HCT116 (cell line): ENCODE measurements at regions not wholly inside any gene's neighbourhood (a gene's known extent, or its start where the extent isn't known, plus 50 kb on each side); places are given as distances from the start of the nearest gene placed in this dataset.

Experiments
- ATAC-seq: fragments of 200-7000 bp; cut with Tn5 transposase; 2 replicates; pipeline ENCODE4 v1.9.1; 2020; ENCODE audit warnings: mild to moderate bottlenecking, moderate library complexity
- BruUV-seq: library from RNA; stranded (reverse); fragments of 400-500 nt; replicated peaks from 2 replicates; lab custom pipeline; 2021; lab: Mats Ljungman, UMichigan
- CTCF ChIA-PET: fragments of 300-600 bp; sonication (Branson Sonifier 250); formaldehyde crosslinking; loops from one replicate; lab custom pipeline; 2021; ENCODE audit warnings: antibody characterized with exemption; lab: Charles Lee
- POLR2A ChIA-PET: fragments of 300-600, 350-600 bp; sonication (Branson Sonifier 250); formaldehyde crosslinking; loops from one replicate; lab custom pipeline; 2021; ENCODE audit warnings: antibody characterized with exemption; lab: Charles Lee
- RAD21 ChIA-PET, 2 experiments: fragments of 300-600 bp; sonication (Branson Sonifier 250); formaldehyde crosslinking; loops; one replicate each; lab custom pipeline; 2023; ENCODE audit warnings: low total read pairs in 2 of 2; ENCODE audit not compliant: uncharacterized antibody in 2 of 2, unreplicated experiment in 2 of 2, low non-redundant PET in 1 of 2; lab: Charles Lee
- DNase-seq: peaks from one replicate; pipeline ENCODE4 v3.0.0-alpha.2; 2010; ENCODE audit warnings: low read depth, low spot score
- H2AFZ ChIP-seq: fragments of 200-600 bp; shearing (Covaris generic), sonication (generic); 2 replicates; pipeline ENCODE4 v1.6.1; 2017; ENCODE audit warnings: low read depth, mixed run types, mixed read lengths, antibody characterized with exemption, low read length; ENCODE audit not compliant: poor library complexity, severe bottlenecking
- H3K27ac ChIP-seq: 2 replicates; pipeline ENCODE4 v1.5.1; 2012; ENCODE audit warnings: low read depth, low read length
- H3K27me3 ChIP-seq: fragments of 200-600 bp; sonication (generic); 2 replicates; pipeline ENCODE4 v1.6.1; 2016; ENCODE audit warnings: mixed run types, low read length, mixed read lengths; ENCODE audit not compliant: insufficient read depth
- H3K36me3 ChIP-seq, 2 experiments: fragments of 200-500 bp in 1 of 2; fragments of 200-600 bp in 1 of 2; sonication (Bioruptor generic) in 1 of 2; sonication (generic) in 1 of 2; 2 replicates each; pipeline versions ENCODE4 v1.5.1 to v1.6.1; 2014 to 2016; ENCODE audit warnings: low read length in 2 of 2, inconsistent platforms in 1 of 2, mixed read lengths in 1 of 2, mixed run types in 1 of 2; ENCODE audit not compliant: insufficient read depth in 2 of 2, control insufficient read depth in 1 of 2
- H3K4me1 ChIP-seq, 2 experiments: fragments of 200-600 bp in 1 of 2; sonication (generic) in 1 of 2; 2 replicates each; pipeline versions ENCODE4 v1.5.1 to v1.6.1; 2012 to 2017; ENCODE audit warnings: low read length in 2 of 2, inconsistent platforms in 1 of 2, mild to moderate bottlenecking in 1 of 2, mixed read lengths in 1 of 2, mixed run types in 1 of 2, moderate library complexity in 1 of 2; ENCODE audit not compliant: insufficient read depth in 2 of 2, control insufficient read depth in 1 of 2
- H3K4me2 ChIP-seq: fragments of 200-600 bp; sonication (generic); 2 replicates; pipeline ENCODE4 v1.6.1; 2017; ENCODE audit warnings: mixed run types, low read length, mixed read lengths
- H3K4me3 ChIP-seq, 2 experiments: fragments of 200-600 bp in 1 of 2; sonication (generic) in 1 of 2; replicated peaks in 1 of 2; 2 replicates each; pipeline ENCODE4 v1.5.1; 2011 to 2016; ENCODE audit warnings: low read length in 2 of 2, control low read depth in 1 of 2, low read depth in 1 of 2, mild to moderate bottlenecking in 1 of 2, mixed read lengths in 1 of 2, mixed run types in 1 of 2
- H3K79me2 ChIP-seq: fragments of 200-600 bp; sonication (generic); 2 replicates; pipeline ENCODE4 v1.6.1; 2017; ENCODE audit warnings: mild to moderate bottlenecking, mixed run types, low read length, moderate library complexity, mixed read lengths; ENCODE audit not compliant: insufficient read depth
- H3K9ac ChIP-seq: fragments of 200-600 bp; sonication (generic); 2 replicates; pipeline ENCODE4 v1.6.1; 2016; ENCODE audit warnings: low read length, mixed read lengths
- H3K9me2 ChIP-seq: fragments of 200-600 bp; sonication (generic), shearing (Covaris generic); 2 replicates; pipeline ENCODE4 v1.6.1; 2017; ENCODE audit warnings: mixed run types, mild to moderate bottlenecking, moderate library complexity; ENCODE audit not compliant: insufficient read depth
- H3K9me3 ChIP-seq, 2 experiments: fragments of 200-500 bp in 1 of 2; fragments of 200-600 bp in 1 of 2; sonication (Bioruptor generic) in 1 of 2; sonication (generic) in 1 of 2; 2 replicates each; pipeline ENCODE4 v1.6.1; 2014 to 2017; ENCODE audit warnings: low read length in 2 of 2, mixed read lengths in 2 of 2, inconsistent platforms in 1 of 2, low read depth in 1 of 2, mild to moderate bottlenecking in 1 of 2, mixed run types in 1 of 2, moderate library complexity in 1 of 2; ENCODE audit not compliant: control insufficient read depth in 1 of 2, insufficient read depth in 1 of 2
- H4K20me1 ChIP-seq: fragments of 200-600 bp; sonication (generic), shearing (Covaris generic); 2 replicates; pipeline ENCODE4 v1.6.1; 2017; ENCODE audit warnings: mixed run types, mild to moderate bottlenecking, moderate library complexity; ENCODE audit not compliant: insufficient read depth
- ATF3 ChIP-seq: IDR thresholded peaks from 2 replicates; pipeline ENCODE4 v1.6.1; 2012
- CBX3 ChIP-seq: IDR thresholded peaks from 2 replicates; pipeline ENCODE4 v1.6.1; 2012; ENCODE audit warnings: low read depth
- CTCF ChIP-seq, 3 experiments: fragments of 200-600 bp in 1 of 3; sonication (generic) in 1 of 3; IDR thresholded peaks in 2 of 3; conservative IDR thresholded peaks in 1 of 3; 2 replicates each; pipeline ENCODE4 v1.5.1; 2012 to 2017; ENCODE audit warnings: low read depth in 2 of 3, low read length in 2 of 3, antibody characterized with exemption in 1 of 3, borderline replicate concordance in 1 of 3, control low read depth in 1 of 3, mild to moderate bottlenecking in 1 of 3, mixed read lengths in 1 of 3, mixed run types in 1 of 3, moderate library complexity in 1 of 3; ENCODE audit not compliant: insufficient read depth in 1 of 3
- EGR1 ChIP-seq: IDR thresholded peaks from 2 replicates; pipeline ENCODE4 v1.6.1; 2012; ENCODE audit warnings: low read depth
- FOSL1 ChIP-seq: IDR thresholded peaks from 2 replicates; pipeline ENCODE4 v1.6.1; 2012; ENCODE audit warnings: low read depth
- POLR2A ChIP-seq: IDR thresholded peaks from 2 replicates; pipeline ENCODE4 v1.7.0; 2011; ENCODE audit warnings: borderline replicate concordance; ENCODE audit not compliant: insufficient read depth, insufficient read length; ENCODE audit errors: extremely low read depth
- SRF ChIP-seq: IDR thresholded peaks from 2 replicates; pipeline ENCODE4 v1.6.1; 2012; ENCODE audit warnings: low read depth
- intact Hi-C: fragments of 100-400 bp; cut with micrococcal nuclease; formaldehyde crosslinking; loops from 2 replicates; pipeline ENCODE4 v1.10.0; 2022
- TF ChIP-seq, protein P1 (sequence below): IDR thresholded peaks from 2 replicates; pipeline ENCODE4 v1.6.1; 2011; ENCODE audit warnings: mild to moderate bottlenecking, low read length, moderate library complexity; ENCODE audit not compliant: insufficient replicate concordance; ENCODE audit errors: extremely low read depth

- no peaks in the 10 kb centered on the region for H3K79me2 ChIP-seq
- no peak overlapping the region for H3K9ac ChIP-seq
- ATAC-seq: no peak
- no peak overlapping the region for H3K4me2 ChIP-seq
- TF ChIP-seq CTCF (IDR thresholded peaks at IDR 0.05 in 2 of 3, conservative IDR thresholded peaks at IDR 0.05 in 1 of 3; ENCODE audit: borderline replicate concordance in 1 of 3, insufficient read depth in 1 of 3, low read depth in 2 of 3, low read length in 2 of 3) (no peak), CBX3 (no peak), ATF3 (no peak), POLR2A (no peak), FOSL1 (no peak), EGR1 (no peak), SRF (no peak)
- TF ChIP-seq, protein P1, sequence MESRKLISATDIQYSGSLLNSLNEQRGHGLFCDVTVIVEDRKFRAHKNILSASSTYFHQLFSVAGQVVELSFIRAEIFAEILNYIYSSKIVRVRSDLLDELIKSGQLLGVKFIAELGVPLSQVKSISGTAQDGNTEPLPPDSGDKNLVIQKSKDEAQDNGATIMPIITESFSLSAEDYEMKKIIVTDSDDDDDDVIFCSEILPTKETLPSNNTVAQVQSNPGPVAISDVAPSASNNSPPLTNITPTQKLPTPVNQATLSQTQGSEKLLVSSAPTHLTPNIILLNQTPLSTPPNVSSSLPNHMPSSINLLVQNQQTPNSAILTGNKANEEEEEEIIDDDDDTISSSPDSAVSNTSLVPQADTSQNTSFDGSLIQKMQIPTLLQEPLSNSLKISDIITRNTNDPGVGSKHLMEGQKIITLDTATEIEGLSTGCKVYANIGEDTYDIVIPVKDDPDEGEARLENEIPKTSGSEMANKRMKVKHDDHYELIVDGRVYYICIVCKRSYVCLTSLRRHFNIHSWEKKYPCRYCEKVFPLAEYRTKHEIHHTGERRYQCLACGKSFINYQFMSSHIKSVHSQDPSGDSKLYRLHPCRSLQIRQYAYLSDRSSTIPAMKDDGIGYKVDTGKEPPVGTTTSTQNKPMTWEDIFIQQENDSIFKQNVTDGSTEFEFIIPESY: no peak
- TF ChIP-seq, all 23 proteins: peak for 0
- Histone ChIP-seq H3K27ac (no peak overlapping the region), H3K4me3 (no peak overlapping the region), H3K9me2 (no peaks in the 10 kb centered on the region), H2AFZ (no peak overlapping the region), H3K9me3 (no peaks in the 10 kb centered on the region), H3K27me3 (no peaks in the 10 kb centered on the region), H4K20me1 (no peaks in the 10 kb centered on the region), H3K4me1 (no peaks in the 10 kb centered on the region), H3K36me3 (no peaks in the 10 kb centered on the region)
- RAD21 ChIA-PET: no interaction called here
- no peak for DNase-seq
- CTCF ChIA-PET: no interaction called here
- POLR2A ChIA-PET: no interaction called here
- no TSS peak for BruUV-seq
- intact Hi-C loops: no loop called here
Measured at GRCh38 chr6:145532361-145532760, 203.0 kb downstream of the EPM2A start.
